Cardiac fibroblast (primary cell): ENCODE measurements at regions not wholly inside any gene's neighbourhood (a gene's known extent, or its start where the extent isn't known, plus 50 kb on each side); places are given as distances from the start of the nearest gene placed in this dataset.

Experiments
- DNase-seq, 2 donors: peaks; one replicate each; pipeline versions ENCODE4 v3.0.0 to v3.0.0-alpha.2; 2010; ENCODE audit warnings: low read depth in 2 of 2
- H3K4me3 ChIP-seq, 2 donors: replicated peaks in 1 of 2; 1 replicate in 1 of 2; 2 replicates in 1 of 2; pipeline ENCODE4 v1.5.1; 2011; ENCODE audit warnings: low read depth in 2 of 2, low read length in 2 of 2, mild to moderate bottlenecking in 2 of 2, moderate library complexity in 1 of 2
- TF ChIP-seq, protein P1 (sequence below): IDR thresholded peaks from one replicate; pipeline ENCODE4 v1.5.1; 2011; ENCODE audit warnings: low read depth, mild to moderate bottlenecking, low read length, inconsistent platforms

- DNase-seq: peak in 1 of 2 donors; percentile 27
- TF ChIP-seq, protein P1, sequence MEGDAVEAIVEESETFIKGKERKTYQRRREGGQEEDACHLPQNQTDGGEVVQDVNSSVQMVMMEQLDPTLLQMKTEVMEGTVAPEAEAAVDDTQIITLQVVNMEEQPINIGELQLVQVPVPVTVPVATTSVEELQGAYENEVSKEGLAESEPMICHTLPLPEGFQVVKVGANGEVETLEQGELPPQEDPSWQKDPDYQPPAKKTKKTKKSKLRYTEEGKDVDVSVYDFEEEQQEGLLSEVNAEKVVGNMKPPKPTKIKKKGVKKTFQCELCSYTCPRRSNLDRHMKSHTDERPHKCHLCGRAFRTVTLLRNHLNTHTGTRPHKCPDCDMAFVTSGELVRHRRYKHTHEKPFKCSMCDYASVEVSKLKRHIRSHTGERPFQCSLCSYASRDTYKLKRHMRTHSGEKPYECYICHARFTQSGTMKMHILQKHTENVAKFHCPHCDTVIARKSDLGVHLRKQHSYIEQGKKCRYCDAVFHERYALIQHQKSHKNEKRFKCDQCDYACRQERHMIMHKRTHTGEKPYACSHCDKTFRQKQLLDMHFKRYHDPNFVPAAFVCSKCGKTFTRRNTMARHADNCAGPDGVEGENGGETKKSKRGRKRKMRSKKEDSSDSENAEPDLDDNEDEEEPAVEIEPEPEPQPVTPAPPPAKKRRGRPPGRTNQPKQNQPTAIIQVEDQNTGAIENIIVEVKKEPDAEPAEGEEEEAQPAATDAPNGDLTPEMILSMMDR: no peak
- no peak overlapping the region for H3K4me3 ChIP-seq
Observed at GRCh38 chr3:177579419-177579818, 382.1 kb upstream of the TBL1XR1 start.

- DNase-seq: no peak
- TF ChIP-seq, protein P1: no peak
Observed at GRCh38 chr3:177580437-177580836, 383.2 kb upstream of the TBL1XR1 start.

DNA sequence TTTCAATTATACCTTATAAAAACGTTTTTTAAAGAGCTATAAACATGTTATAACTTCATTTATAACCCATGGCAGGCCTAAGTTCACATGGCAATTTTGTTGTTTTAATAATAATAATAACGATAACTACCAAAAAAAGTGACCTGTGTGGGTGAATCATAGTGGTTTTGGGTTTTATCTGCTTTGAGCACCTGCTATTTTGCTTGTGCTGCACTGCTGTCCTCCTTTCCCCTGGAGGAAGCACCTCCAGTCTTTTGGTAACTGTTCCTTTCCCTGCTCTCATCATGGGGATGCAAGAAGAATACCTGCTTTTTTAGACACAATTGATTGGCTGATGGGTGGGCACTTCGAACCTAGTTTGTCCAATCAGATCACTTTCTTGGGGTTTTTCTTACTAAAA lies 388.0 kb upstream of the TBL1XR1 start:
- DNase-seq: no peak
- no peak overlapping the region for H3K4me3 ChIP-seq
- TF ChIP-seq, protein P1: no peak

More at GRCh38 chr3:177580437-177580836, 383.2 kb upstream of the TBL1XR1 start:
- H3K4me3 ChIP-seq: no peak overlapping the region

DNA sequence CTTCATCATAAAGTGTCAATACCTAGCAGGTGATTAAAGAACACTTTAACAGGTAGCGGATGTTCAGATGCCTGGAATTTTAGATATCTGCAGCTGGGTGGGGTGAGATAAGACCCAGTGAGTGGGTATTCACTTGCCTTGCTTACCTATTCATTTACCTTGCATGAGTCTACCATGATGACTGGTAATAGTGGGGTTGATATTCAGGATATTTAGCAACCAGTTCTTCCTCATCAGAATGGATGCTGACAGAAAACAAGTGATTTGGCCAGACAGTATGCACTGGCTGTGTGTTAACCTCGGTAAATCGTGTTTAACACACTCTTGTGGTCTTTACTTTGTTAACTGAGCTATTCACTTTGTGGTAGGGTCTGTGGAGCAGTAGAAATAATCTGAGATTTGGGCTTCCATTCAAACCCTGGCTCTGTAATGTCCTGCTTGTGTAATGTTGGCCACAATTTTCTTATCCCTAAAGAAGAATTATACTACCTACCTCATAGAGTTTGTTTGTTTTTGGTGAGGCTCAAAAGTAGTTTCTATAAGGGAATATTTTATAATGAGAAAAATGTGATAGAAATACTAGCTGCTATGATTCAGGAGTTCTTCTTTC lies 391.9 kb upstream of the TBL1XR1 start:
- TF ChIP-seq, protein P1: no peak
- H3K4me3 ChIP-seq: no peak overlapping the region
- no peak for DNase-seq

GRCh38 chr3:177589911-177590381 lies 392.7 kb upstream of the TBL1XR1 start:
- TF ChIP-seq, protein P1: no peak
- peak; percentile 93 to 97 for DNase-seq
- H3K4me3 ChIP-seq: no peak overlapping the region

GRCh38 chr3:177590826-177591225 lies 393.5 kb upstream of the TBL1XR1 start:
- DNase-seq: peak; percentile 19 to 34
- H3K4me3 ChIP-seq: no peak overlapping the region
- TF ChIP-seq, protein P1: no peak

DNA sequence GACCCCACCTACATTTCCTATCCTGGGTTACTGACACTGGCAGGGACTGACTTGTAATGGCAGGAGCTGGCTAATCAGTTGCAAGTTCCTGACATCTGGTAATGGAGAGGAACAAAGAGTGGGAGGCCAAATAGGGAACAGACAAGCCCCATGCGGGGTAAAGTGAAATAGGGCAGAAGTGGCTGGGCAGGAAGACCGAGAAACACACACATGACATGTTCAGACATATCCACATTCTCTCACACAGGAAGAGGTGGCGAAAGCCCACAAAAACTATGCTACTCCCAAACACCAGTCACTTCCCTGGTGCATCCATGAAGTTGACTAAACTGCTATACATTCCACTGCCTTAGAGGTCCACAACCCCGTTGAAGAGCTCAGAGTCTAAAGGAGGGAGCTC lies 394.1 kb upstream of the TBL1XR1 start:
- DNase-seq: peak; percentile 23 to 31
- TF ChIP-seq, protein P1: no peak
- H3K4me3 ChIP-seq: no peak overlapping the region
